GM06990 (cell line): ENCODE measurements at regions not wholly inside any gene's neighbourhood (a gene's known extent, or its start where the extent isn't known, plus 50 kb on each side); places are given as distances from the start of the nearest gene placed in this dataset.

Source experiments
- DNase-seq: peaks from one replicate; pipeline ENCODE4 v3.0.0-alpha.2; 2011; ENCODE audit not compliant: insufficient read length; ENCODE audit errors: extremely low read depth
- H3K27me3 ChIP-seq: replicated peaks from 2 replicates; pipeline ENCODE4 v1.6.0; 2011; ENCODE audit warnings: low read length; ENCODE audit not compliant: control insufficient read depth, insufficient read depth
- H3K36me3 ChIP-seq: 2 replicates; pipeline ENCODE4 v1.5.1; 2011; ENCODE audit warnings: low read length; ENCODE audit not compliant: control insufficient read depth, insufficient read depth
- H3K4me3 ChIP-seq: replicated peaks from 2 replicates; pipeline ENCODE4 v1.5.1; 2011; ENCODE audit warnings: low read depth, mild to moderate bottlenecking, control low read depth, low read length
- CTCF ChIP-seq: IDR thresholded peaks from 2 replicates; pipeline ENCODE4 v1.5.1; 2011; ENCODE audit warnings: low read length, control low read depth, mild to moderate bottlenecking, inconsistent platforms; ENCODE audit not compliant: insufficient read depth, poor library complexity, severe bottlenecking

GRCh38 chr4:137998666-137999429 is 243.3 kb downstream of the SLC7A11 start:
- Histone ChIP-seq H3K4me3 (no peak overlapping the region), H3K36me3 (no peaks in the 10 kb centered on the region), H3K27me3 (no peaks in the 10 kb centered on the region)
- DNase-seq, result no peak
- no peak for TF ChIP-seq CTCF

GRCh38 chr4:137997496-137997895 is 244.7 kb downstream of the SLC7A11 start:
- H3K27me3 ChIP-seq, result no peaks in the 10 kb centered on the region
- H3K36me3 ChIP-seq, result no peaks in the 10 kb centered on the region
- no peak for TF ChIP-seq CTCF
- DNase-seq, result no peak
- no peak overlapping the region for H3K4me3 ChIP-seq

- TF ChIP-seq CTCF, result no peak
- Histone ChIP-seq H3K36me3 (no peaks in the 10 kb centered on the region), H3K27me3 (no peaks in the 10 kb centered on the region), H3K4me3 (no peak overlapping the region)
- no peak for DNase-seq
Observed at GRCh38 chr4:137994853-137995252, 247.3 kb downstream of the SLC7A11 start.

- no peak for TF ChIP-seq CTCF
- H3K4me3 ChIP-seq, result no peak overlapping the region
- H3K27me3 ChIP-seq, result no peaks in the 10 kb centered on the region
- H3K36me3 ChIP-seq, result no peaks in the 10 kb centered on the region
- DNase-seq, result no peak
Observed at GRCh38 chr4:137993232-137993631, 248.9 kb downstream of the SLC7A11 start.

- H3K36me3 ChIP-seq, result no peaks in the 10 kb centered on the region
- DNase-seq, result no peak
- no peak overlapping the region for H3K4me3 ChIP-seq
- H3K27me3 ChIP-seq, result no peaks in the 10 kb centered on the region
- no peak for TF ChIP-seq CTCF
Observed at GRCh38 chr4:137981277-137981676, 260.9 kb downstream of the SLC7A11 start.

GRCh38 chr4:137980641-137981040 is 261.5 kb downstream of the SLC7A11 start:
- TF ChIP-seq CTCF, result no peak
- H3K36me3 ChIP-seq, result no peaks in the 10 kb centered on the region
- H3K27me3 ChIP-seq, result no peaks in the 10 kb centered on the region
- H3K4me3 ChIP-seq, result no peak overlapping the region
- DNase-seq, result no peak
